ENCODE measurements at regions not wholly inside any gene's neighbourhood (a gene's known extent, or its start where the extent isn't known, plus 50 kb on each side); places are given as distances from the start of the nearest gene placed in this dataset.

DNA sequence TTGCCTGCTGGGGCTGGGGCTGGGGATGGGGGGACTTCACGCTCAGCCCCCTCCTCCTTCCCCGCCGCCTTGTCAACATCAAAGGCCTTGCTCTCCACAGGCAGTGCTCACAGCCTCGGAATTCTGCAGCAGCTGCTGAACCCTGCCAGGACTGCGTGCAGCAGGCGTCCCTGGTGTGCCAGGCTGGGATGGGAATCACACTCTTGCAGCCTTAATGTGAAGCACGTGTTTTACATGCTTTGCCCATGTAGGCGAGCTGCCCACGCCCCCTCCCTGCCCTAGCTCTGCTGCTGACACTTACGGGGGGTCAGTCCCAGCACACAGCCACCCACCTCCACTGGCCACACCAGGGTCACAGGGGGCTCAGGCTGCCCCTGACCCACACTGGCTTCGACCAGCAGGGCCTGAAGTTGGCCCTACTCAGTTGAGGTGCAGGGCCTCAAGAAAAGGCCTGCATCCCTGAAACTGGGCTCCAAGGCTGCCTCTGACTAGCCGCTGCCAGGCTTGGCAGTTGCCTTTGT is 276.2 kb upstream of the RTL1 start:
- no peak for DNase-seq (ENCODE audit: low spot score)

DNA sequence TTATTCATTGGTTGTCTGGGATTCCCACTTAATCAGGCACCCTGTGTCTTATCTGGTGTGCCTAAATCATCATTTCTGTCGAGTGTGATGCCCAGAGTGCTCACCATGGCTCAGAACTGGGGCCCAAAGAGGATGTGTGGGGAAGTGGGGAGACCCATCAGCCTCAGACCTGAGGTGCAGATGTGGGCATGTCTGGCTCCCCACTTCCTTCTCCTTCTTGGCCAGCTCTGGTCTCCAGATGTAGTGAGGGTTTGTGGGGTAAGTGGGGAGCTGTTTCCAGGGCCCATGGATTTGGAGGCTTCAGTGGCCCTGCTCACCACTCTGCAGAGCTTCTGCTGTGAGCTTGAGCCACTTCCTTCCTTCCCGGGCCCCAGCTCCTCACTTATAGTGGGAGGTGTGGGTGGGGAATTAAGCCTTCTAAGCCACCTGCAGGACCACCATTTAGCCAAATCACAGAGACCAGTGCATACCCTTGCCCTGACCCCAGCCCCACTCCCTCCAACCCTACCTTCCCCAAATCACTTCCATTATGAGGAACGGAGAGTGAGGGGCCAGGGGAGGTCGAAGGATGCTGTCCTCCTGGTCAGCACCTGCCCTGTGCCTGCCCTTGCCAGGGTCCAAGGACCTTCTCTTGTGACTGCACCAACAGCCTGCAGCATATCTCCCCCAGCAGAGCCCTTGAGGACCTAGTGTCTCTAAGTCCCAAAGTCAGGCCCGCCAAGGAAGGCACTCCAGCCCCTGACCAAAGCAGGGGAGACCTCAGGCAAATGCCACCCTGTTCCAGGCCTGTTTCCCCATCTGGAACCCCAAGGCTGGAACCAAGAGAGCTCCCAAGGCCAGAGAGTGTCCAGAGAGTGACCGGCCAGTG is 278.2 kb upstream of the RTL1 start:
- no peak for DNase-seq (ENCODE audit: low spot score)

DNA sequence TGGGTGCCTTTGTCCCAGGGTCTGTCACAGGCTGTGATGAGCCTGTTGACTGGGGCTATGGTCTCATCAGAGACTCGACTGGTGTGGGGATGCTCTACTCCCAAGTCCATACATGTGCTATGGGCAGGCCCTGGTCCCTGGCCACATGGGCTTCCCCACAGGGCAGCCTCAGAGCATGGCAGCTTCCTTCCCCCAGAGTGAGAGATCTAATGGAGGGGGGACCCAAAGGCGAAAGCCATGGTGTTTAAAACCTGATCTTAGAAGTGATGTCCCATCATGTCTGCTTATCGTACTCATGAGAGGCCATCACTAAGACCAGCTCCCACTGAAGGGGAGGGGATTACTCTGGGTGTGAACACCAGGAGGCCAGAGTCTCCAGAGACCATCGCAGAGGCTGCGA is 279.0 kb upstream of the RTL1 start:
- no peak for DNase-seq (ENCODE audit: low spot score)

DNA sequence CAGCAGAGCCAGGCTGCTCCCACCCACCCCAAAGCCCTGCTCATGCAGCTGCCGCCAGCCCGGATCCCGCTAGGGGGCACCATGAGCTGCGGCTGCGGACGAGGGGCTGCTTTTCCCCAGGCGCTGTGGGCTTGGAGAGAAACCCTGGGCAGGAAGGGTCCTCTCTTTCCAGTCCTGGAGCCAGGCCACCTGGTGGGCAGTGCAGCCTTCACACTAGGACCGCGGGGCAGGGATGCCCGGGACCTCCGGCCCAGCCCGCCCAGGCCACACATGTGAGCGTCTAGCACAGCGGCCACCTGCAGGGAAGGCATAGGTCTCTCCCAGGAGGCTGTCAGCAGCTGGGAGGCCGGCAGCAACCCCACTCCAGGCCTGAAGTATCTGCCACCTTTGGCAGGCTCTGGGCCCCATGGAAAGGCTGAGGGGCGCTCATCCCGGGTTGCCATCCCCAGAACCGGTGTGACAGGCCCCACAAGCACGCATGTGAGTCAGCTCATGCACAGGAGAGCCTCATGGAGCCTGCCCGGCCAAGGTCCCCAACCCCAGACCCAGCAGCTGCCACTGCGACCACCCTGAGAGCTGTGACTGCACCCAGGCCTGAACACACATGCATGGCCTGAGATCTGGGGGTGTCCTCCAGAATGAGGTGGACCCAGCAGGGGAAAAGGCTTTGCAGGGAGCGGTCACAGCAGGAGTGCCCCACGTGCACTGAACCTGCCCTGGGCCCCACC is 280.0 kb upstream of the RTL1 start:
- no peak for DNase-seq (ENCODE audit: low spot score)

DNA sequence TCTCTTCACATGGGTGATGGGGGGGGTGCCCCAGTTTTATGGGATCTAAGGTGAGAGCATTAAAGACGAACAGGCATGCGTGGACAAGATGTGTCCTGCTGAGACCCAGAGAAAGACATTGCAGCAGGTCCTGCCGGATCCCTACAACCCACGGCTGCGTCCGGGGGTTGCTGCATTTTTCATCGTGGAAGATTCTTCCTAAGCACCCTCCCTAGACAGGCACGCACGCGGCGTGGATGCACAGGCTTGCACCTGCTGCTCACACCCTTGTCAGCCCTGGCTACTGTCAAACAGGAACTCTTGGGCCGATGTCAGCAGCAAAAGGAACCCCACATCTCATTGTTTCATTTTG is 280.6 kb upstream of the RTL1 start:
- DNase-seq (ENCODE audit: low spot score), result no peak

DNA sequence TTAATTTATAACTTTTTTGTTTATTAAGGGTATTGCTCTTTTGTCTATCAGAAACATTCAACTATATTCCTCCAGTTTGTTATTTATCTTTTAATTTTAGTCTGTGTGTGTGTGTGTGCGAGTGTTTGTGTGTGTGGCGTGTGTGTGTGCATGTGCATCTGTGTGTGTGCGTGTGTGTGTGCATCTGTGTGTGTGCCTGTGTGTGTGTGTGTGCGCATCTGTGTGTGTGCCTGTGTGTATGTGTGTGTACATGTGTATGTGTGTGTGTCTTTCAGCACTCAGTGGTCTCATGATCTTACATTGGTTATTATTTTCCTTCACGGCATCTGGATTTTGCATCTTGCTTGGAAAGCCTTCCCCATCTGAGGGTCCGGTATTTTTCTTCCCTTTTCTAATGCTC is 281.1 kb upstream of the RTL1 start:
- no peak for DNase-seq (ENCODE audit: low spot score)

DNA sequence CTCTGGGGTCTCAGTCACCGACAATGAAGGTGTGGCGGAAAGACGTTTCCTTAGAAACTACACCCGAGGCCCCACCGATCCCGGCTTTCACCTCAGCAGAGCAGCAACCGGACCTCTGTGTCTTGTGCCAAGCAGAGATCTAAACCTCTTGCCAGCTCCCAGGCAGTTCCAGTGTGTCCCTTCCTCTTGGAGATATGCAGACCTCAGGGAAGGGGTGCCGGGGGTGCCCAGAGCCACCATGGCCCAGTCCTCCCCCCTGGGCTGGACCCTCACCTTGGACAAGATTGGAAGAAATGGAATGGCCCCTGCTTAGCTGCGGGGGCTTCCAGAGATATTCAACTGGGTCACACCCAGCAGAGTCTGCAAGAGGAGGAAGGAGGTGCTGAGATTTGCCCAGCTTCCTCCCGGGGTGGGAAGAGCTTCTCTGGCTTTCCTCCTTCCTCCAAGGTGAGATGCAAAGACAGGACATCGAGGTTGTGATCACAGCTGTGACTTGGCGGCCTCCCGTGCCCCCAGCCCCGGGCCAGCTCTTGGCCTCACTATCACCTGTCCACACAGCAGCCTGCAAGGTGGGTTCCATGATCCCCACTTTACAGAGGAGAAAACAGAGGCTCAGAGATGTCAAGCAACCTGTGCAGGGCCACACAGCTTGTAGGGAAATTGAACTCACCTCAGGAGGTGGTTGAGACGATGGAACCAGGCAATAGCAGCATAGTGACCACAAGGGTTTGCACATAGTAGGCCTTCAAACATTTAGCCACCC is 281.7 kb upstream of the RTL1 start:
- DNase-seq (ENCODE audit: low spot score), result no peak

DNA sequence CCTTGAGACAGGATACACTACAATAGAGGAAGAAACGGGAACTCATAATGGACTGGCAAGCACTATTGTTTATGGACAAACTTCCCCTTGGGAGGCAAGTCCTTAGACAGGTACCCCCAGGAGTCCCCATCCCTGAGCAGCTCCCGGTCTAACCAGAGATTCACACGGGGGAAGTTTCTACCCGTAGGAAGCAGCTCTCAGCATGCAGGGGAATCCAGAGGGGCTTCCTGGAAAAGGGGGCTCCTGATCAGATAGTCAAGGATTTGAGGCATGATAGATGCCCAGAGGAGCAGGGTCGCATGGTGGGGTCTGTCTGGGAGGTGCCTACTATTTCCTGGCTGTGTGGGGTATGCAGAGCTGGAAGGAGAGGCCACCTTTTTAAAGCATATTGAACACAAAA is 282.4 kb upstream of the RTL1 start:
- DNase-seq (ENCODE audit: low spot score), result no peak

DNA sequence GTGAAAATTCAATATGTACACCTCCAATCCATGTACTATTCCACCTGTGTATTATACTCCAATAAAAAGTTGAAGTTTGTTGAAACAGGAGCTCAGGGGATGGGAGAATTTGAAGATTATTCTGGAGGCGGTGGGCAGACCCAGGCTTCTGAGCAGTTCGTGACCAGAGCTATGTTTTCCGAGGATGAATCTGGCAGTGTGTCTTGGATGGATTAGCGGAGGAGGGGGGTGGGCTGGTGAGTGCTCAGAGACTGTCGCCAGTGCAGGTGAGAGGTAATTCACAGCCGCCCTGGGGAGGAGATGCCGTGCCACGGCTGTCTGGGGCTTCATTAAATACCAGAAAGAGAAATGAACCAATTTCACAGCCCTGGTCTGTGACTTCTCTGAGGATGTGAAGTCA is 283.0 kb upstream of the RTL1 start:
- no peak for DNase-seq (ENCODE audit: low spot score)

DNA sequence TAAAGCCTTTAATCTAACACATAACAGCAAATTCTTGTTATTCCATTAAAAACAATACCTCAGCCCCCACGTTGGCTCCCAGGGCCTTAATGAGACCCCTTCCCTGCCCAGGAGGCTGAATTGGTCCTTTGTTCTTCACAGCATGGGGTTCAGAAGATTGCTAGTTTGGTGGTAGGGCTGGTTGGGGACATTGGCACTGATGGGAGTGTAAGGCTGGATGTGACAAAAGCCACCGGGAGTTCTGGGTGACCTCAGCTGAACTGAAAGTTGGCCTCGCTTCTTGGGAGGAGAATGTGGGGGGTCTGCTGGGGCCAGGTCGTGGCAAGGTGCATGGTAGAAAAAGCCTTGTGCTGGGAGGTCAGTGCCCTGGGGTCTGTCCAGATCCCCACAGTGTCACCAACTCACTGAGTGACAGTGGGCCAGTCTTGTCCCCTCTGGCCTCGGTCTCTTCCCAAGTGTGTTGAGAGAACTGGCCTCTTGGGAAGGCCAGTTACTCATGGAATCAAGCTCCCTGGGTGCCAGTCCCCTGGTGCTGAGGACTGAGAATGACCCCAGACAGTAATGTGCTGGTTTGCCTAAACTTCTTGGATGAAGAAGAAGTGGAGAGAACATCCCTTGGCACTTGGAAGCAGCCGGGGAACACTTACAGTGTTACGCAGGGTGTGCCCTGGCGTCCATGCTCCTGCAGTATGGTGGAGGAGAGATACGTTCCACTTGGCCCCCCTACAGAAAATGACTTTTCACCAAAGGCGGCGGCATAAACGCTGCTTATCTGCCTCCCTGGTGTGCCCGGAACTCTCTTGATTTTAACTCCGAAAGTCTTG is 283.7 kb upstream of the RTL1 start:
- no peak for DNase-seq (ENCODE audit: low spot score)

DNA sequence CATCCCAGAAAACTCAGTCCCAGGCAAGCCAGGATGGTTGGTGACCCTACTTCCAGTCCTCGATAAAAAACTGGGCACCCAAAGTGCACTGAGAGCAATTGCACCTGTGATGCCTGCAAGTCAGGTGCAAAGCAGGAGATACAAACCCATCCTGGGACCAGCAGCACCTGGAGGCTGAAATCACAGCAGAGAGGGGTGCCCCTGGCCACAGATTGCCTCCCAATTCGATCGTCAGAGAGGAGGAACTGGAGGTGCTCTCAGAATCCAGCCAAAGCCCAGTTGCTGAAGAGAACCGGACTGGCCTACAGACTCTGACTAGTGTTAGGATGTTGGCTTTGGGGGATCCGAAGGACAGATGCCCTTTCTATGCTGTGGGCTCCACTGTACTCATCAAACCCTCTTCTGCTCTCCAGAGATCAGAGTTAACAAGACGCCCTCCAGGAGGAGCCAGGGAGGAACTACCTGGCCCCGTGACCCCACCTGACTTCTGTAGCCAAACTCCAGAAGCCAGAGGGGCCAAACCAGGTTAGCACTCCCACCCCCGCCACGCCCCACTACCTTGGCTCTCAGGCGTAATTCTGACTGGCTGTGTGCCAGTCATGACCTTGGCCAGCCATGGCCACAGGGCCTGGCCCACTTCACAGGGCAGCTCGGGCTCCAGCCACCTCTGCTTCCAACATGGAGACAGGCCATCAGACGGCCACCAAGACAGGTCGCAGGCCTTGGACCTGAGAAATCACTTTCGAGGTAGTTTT is 284.5 kb upstream of the RTL1 start:
- no peak for DNase-seq (ENCODE audit: low spot score)

DNA sequence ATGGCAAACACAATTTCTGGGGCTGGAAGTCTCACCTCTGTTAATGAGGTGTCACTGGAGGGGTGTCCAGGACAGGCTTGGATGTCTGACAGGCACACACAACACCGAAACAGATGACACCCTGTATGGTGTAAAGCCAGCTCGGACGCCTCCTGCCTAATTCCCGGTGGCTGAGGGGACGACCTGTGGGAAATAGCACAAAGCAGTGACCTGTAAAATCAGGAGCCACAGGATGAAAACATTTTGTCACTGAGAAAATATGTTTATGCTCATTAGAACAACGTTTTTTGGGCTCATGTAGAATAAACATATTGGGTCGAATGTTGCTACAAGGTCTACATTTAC is 285.0 kb upstream of the RTL1 start:
- DNase-seq (ENCODE audit: low spot score), result no peak

DNA sequence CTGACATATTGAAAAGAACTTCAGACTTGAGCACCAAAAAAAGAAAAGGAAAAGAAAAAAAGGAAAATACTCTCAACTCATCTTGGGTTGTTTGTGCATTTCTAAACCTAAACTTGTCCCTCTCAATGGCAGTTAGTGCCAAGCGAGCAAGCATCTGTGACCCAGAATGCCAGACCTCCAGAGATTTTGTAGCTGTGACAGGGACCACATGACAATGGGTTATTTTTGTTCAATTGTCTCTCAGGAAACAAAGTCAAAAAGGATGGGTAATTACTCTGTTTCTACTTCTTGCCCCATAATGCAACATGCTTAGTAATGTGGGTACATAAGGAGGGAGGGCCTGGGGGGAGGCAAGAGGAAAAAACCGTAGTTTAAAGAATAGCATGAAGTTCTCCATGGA is 285.7 kb upstream of the RTL1 start:
- DNase-seq (ENCODE audit: low spot score), result no peak

DNA sequence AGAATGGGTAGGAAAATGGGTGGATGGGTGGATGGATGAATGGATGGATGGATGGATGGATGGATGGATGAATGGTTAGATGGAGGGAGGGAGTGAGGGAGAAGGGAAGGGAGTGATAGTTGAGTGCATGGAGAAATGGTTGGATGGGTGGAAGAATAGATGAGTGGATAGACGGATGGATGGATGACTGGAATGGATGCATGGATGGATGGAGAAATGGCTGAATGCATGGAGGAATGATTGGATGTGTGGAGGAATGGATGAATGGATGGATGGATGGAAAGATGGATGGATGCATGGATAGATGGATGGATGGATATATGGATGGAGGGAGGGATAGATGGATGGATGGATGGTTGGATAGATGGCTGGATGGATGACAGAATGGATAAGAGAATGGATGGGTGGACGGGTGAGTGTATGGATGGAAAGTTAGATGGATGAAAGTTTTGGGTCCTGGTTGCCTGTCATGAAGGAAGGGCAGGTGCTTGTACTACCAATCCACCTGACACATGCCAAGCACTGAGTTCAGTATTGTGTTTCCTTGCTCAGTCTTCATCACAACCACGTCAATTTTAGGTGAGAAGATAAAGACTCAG is 286.5 kb upstream of the RTL1 start:
- no peak for DNase-seq (ENCODE audit: low spot score)

DNA sequence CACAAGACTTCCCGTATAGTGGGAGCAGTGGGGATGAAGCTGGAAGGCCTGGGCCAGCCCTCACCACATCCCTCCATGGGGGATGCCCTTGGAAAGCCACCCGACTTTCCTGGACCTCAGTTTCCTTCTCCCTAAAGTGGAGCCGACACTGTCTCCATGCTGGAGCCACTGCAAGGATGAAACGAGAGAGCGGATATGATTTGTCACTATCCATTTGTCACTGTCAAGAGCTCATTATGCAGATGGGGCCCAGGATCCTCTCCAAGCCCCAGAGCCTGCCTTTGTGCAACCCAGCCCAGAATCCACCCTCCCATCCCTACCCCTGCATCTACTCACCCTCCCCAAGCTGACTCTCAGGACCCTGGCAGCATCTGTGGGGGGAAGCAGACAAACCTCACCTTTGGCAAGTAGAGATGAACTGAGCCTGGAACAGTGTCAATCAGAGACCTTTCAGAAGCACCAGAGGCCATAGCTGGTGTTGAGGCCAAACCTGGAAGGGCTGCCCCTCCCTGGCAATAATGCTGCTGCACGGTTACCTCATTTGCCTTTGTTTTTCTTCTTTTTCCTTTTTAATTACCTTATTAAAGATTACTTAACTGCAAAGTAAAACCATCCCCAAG is 287.7 kb upstream of the RTL1 start:
- no peak for DNase-seq (ENCODE audit: low spot score)

DNA sequence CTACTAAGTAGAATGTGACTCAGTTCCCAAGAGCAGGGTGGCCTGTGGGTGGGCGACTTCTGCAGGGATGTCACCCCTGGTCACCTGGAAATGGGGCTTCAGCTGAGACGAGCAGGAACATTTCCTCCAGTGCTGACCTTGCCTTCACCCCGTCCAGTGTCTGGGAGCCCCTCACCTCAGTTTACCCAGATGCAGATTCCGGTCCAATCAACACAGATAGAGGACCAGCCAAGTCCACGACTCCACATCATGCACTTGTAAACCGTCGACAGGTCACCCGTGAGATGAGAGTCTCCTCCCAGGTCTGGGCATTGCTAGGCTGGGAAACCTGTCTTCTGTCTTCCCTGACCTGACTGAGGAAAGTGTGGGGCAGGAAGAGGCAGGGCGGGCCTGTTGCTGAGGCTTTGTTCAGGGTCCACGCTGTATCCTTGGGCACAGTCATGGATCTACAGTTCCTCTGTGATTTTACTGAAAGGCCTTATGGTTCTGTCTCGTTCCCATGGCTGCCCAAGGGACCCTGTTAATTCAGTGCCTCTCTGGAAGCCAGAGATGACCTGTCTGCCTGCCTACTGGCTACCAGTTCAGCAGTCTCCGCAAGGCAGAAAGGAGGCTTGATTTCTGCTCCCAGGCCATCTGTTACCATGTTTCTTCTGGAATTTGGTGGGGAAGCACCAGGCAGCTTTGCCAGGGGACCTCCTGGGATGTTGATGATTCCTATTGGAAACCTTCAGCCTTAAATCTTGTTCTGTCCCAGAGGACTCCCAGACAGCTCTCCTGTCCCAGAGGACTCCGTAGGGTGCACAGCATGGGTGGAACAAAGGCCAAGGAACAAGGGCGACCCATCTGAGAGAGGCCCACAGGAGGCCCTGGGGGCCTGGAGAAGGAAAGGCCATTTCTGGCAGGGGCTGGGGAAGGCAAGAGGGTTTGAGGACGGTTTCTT is 288.5 kb upstream of the RTL1 start:
- peak; percentile 84 for DNase-seq (ENCODE audit: low spot score)

DNA sequence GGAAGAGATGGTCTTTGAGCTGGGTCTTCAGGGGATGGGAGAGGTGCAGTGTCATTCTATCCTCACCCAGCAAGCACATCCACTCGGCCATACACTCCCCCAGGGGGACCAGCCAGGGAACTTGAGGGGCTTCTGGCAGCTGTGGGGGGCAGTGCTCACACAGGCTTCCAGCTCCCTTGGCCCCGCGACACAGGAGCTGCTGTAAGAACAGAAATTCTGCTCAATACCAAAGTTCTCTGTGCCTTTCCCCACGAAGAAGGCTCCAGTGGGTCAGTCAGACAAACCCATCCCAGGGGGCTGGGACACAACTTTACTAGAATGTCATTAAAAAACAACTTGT is 289.1 kb upstream of the RTL1 start:
- no peak for DNase-seq (ENCODE audit: low spot score)

DNA sequence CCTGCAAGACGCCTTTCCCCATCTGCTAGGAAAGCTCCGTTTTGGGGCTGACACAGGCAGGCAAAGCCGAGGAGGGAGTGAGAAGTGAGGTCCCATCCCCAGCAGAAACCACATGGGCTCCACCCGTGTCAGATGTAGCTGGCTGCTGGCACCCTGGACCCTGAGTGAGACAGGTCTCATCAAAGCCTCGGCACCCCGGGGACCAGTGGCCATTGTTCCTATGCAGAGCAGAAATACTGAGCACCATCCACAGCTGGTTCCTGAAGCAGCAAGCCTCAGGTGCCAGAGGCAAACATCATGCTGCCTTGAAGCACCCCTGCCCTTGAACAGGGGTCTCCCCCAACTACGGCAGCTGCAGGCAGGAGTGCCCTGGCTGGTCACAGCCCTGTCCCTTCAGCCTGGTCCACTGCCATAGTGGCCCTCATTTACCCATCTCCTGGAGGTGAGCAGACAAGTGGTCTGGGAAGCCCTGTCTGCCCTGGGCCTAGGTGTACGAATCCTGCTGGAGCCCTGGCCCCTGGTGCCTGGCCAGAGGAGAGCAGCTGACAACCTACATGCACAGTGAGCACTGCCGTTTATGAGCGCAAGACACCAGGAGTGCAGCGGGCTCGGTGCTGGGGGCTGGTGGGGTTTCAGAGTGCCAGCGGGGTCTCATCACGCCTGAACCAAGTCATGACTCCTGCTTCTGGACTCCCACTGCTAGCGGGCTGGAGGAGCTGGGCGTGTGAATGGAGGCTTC is 289.8 kb upstream of the RTL1 start:
- no peak for DNase-seq (ENCODE audit: low spot score)
